Mammary epithelial cell (primary cell): ENCODE measurements at regions not wholly inside any gene's neighbourhood (a gene's known extent, or its start where the extent isn't known, plus 50 kb on each side); places are given as distances from the start of the nearest gene placed in this dataset.

ENCODE experiments used
- CTCF ChIP-seq, 2 donors: IDR thresholded peaks in 1 of 2; conservative IDR thresholded peaks in 1 of 2; 2 replicates each; pipeline ENCODE4 v1.5.1; 2011 to 2012; ENCODE audit warnings: inconsistent platforms in 2 of 2, low read length in 2 of 2, mild to moderate bottlenecking in 2 of 2, control low read depth in 1 of 2, low read depth in 1 of 2; ENCODE audit not compliant: insufficient read depth in 1 of 2; ENCODE audit errors: extremely low read depth in 1 of 2
- EZH2 ChIP-seq: IDR thresholded peaks from 2 replicates; pipeline ENCODE4 v1.6.1; 2012; ENCODE audit warnings: low read length, inconsistent platforms, borderline replicate concordance

GRCh38 chr18:56468396-56468795, 170.0 kb downstream of the TXNL1 start:
- TF ChIP-seq CTCF (conservative IDR thresholded peaks at IDR 0.05 in 1 of 2, IDR thresholded peaks at IDR 0.05 in 1 of 2; ENCODE audit: extremely low read depth in 1 of 2, insufficient read depth in 1 of 2, low read depth in 1 of 2, low read length in 2 of 2) (no peak), EZH2 (no peak)
